GM19324 (cell line): ENCODE measurements at regions not wholly inside any gene's neighbourhood (a gene's known extent, or its start where the extent isn't known, plus 50 kb on each side); places are given as distances from the start of the nearest gene placed in this dataset.
"Not testable (repeated sequence)": the region's sequence is repeated elsewhere in the genome, so short reads cannot be mapped to it uniquely, and the experiment has no call there.

Experiments used
- ATAC-seq: cut with Tn5 transposase; IDR thresholded peaks from one replicate; pipeline ENCODE4 v1.9.1; 2021; ENCODE audit warnings: mild to moderate bottlenecking, moderate library complexity; ENCODE audit not compliant: unreplicated experiment, low FRiP score

DNA sequence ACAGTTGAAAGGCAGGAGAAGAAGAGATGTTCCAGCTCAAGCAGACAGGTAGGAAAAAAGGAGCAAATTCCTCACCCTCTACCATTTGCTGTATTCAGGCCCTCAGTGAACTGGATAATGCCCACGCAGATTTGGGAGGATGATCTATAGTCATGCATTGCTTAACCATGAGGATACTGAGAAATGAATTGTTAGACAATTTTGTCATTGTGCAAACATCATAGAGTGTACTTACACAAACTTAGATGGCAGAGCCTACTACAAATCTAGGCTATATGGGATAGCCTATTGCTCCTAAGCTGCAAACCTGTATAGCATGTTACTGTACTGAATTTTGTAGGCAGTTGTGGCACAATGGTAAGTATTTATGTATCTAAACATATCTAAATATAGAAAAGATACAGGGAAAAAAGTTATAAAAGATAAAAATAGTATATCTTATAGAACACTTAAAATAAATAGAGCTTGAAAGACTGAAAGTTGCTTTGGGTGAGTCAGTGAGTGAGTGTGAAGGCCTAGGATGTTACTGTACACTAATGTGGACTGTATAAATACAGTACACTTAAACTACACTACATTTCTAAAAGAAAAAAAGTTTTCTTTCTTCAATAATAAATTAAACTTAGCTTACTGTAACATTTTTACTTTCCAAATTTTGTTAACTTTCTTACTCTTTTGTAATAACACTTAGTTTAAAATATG is 672.3 kb downstream of the UTRN start:
- ATAC-seq: no peak

DNA sequence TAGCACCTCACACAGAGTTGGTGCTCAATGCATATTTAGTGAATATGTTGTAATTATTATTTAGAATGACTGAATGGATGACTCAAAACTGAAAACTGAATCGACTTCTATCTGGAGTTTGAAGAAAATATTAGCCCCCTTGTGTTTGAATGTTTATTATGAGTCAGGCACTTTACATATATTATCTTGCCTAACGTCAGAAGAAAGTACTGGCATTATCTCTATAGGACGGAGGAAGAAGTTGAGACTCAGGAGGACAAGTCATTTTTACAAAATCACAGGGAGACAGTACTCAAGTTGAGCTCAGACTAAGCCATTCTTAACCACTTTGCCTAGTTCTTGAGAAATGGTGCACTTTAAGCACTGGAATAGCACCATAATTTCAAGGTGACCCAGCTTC is 684.0 kb downstream of the UTRN start:
- ATAC-seq: no peak

DNA sequence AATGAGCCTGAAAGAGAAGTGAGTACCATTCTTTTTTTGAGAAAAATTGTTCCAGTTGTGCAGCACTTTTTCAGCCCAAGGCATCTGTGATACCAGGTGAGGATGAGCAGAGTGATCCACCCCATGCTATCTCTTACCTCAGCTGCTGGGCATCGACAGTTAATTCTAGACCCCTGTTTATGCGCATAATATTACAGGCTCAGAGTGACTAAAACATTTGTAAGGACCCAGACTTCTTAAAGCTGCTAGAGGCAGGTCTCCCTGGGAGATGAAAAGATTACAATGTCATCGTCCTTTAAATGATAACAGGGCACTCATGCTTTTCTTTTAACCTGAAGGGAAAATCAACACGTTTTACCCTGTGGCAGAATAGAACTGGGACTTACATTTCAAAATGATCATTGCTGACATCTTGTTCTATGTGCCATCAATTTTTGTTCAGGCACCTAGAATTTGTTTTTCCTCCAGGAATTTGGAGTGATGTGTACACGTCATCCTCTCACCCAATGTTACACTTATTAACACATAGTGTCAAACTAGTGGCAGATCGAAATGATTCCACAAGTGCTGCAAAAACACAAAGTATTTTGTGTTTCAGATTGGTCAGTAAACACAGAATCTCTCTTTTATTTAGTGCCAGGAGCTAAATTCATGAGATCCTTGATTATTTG is 684.6 kb downstream of the UTRN start:
- ATAC-seq: no peak

DNA sequence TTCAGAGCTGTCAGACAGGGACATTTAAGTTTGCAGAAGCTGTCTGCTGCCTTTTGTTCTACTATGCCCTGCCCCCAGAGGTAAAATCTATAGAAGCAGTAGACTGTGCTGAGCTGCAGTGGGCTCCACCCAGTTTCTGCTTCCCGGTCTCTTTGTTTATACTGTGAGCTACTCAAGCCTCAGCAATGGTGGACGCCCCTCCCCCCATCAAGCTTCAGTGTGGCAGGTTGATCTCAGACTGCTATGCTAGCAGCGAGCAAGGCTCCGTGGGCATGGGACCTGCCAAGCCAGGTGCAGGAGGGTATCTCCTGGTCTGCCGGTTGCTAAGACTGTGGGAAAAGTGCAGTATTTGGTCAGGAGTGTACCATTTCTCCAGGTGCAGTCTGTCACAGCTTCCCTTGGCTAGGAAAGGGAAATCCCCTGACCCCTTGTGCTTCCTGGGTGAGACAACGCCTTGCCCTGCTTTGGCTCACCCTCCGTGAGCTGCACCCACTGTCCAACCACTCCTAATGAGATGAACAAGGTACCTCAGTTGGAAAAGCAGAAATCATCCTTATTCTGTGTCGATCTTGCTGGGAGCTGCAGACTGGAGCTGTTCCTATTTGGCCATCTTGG is 692.2 kb downstream of the UTRN start:
- not testable (repeated sequence) for ATAC-seq

DNA sequence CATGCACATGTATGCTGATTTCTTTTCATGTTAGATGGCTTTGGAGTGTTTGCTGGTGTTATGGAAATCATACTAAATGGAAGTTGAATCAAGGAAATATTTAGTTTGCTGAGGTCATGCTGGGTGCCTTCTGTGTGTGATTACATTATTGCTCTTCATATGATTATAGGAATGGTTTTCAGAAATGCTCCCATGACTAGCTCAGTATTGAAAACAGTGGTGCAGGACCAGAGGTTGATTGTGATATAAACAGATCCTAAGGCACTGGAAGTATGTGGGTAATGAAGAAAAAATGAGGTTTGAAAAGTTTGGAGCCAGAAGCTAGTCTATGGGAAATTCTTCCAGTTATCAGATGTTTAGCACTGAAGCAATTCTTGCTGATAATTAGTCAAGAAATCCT is 693.1 kb downstream of the UTRN start:
- ATAC-seq: no peak

- ATAC-seq: no peak
These were observed 701.1 kb downstream of the UTRN start for GRCh38 chr6:144986271-144986670.

GRCh38 chr6:144989319-144990107 is 704.4 kb downstream of the UTRN start:
- ATAC-seq: no peak

DNA sequence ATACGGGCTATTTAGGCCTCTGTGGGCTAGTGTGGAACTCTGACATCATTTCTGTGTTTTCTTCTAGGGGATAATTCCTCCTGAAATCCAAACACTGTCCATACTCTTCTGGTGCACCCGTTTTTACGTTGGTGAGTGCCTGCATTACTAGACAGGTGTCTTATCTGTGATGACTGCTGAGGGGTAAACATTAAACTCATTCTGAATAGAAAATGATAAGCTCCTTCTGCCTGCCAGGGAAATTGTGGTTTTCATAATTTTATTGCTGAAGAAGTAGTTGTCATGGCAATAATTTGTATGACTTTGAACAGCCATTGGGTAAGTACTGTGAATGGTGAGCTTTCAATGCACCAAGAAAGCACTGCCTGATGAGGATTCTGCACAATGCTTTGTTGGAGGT is 705.6 kb downstream of the UTRN start:
- no peak for ATAC-seq

- no peak for ATAC-seq
These were observed 708.7 kb downstream of the UTRN start for GRCh38 chr6:144993870-144994269.

- no peak for ATAC-seq
These were observed 712.9 kb downstream of the UTRN start for GRCh38 chr6:144997996-144998395.

DNA sequence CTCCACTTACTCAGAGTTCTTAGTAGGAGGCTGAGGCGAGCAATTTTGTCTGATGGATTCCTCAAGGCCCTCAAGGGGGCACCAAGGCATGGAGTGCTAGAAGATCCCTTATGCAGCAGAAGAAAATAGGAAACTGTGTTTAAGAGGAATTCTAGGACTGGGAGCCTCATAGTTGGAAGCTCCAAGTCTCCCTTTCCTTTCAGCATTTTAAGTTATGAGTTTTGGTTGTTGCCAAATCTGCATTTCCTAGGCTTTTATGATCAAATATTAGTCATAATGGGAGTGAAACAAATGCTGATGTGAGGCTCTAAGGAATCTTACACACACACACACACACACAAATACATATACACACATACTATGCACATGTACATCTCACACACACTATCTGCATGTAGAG is 714.0 kb downstream of the UTRN start:
- ATAC-seq: no peak

DNA sequence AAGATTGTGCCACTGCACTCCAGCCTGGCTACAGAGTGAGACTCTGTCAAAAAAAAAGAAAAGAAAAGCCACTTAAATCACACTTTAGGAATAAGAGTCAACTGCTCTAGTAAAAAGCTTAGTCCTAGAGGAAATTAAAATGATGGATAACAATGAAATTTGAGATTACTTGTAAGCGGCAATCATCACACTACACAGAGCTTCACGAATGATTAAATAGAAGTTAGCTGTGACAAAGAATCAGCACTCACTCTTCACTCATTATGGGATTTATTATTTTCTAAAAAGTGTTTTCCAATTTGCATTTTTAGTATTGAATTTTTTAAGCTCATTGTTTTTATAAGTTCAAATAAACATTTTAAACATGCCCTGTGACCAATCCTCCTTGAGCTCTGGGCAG is 718.0 kb downstream of the UTRN start:
- no peak for ATAC-seq

DNA sequence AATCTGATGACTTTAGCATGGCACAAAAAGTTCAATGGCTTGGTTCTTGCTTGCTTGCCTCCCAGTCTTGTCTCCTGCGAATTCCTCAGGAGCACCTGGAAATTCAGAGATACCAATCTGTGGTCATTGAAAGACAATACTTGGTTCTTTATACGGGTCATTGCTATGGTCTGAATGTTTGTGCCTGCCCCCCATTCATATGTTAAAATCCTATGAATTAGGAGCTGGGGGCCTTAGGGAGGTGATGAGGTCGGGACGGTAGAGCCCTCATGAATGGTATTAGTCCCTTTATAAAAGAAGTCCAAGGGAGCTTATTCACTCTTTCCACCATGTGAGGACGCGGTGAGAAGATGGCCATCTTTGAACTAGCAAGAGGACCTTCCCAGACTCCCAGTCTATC is 721.8 kb downstream of the UTRN start:
- ATAC-seq: no peak

DNA sequence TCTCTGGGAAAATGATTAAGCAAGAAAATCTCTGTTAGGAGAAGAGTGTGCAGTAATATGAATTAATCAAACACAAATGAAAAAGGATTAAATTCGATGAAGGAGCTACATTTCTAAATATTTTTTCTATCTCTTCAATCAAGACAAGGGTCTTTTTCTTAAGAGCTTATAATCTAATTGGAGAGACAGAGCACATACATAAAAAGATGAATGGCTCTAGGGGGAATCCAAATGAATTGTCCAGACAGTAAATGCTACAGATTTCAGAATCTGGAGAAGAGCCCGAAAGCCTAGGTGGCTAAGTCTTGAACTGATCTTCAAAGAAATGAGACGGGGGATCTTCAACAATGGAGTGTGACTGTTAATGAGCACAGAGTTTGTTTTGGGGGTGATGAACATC is 723.6 kb downstream of the UTRN start:
- ATAC-seq: no peak

DNA sequence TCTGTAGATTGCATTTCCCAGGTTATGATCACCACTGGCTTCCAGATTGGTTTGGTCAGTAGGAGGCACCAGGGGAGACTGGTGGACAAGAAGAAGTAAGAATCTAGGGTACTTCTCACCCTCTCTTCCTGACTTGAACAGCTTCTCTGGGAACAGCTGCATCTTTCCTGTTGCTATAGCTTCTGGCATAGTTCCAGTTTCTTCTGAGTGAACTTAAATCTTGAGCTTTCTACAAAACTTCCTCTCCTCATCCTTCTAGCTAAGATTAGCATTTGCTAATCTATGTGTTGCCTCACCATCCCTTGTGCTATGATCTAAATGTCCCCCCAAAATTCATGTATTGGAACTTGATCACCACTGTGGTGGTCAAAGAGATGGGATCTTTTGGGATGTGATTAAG is 724.6 kb downstream of the UTRN start:
- no peak for ATAC-seq

DNA sequence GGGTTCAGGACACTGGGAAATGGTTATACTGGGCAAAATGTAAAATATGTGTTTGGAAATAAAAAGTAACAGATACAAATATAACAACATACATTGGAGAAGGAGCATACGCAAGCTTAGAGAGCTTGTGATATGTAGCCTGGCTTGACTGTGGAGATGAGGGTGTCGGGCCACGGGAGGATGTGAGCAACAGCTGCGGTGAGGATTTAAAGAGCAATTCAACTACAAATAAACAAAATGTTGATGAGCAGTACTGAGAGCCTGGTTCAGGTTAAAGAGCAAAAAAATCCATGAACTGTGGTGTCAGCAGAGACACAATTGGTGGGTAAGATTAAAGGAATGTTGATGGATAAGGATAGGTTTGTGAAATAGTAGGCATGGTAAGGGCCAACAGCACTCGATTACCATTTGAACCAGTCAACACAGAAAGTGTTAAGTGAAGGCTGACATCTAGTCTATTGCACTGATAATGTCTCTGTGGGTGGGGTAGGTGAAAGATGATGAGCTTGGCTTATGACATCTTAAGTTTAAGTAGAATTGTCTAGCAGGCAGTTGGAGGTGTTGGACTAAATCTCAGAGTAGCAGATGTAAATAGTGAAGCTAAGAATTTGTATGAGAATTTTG is 723.2 kb downstream of the EPM2A start:
- ATAC-seq: no peak

- no peak for ATAC-seq
These were observed 719.4 kb downstream of the EPM2A start for GRCh38 chr6:145015739-145016558.

DNA sequence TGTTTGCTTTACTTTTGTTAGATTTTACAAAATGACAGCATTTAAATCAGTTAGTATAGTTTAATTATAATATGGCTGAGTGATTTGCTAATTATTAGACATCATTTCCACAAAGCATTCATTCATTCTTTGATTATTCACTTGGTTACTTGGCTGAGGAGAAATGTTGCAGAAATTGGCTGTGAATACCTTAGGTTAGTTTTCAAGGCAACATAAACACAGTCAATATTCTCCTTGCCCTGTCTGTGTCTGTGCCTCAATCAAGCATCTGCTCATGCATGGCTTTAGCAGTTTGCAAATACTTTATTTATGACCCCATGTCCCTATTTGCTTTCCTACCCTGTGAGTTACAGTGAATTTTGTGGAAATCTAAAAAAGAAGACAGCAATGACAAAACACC is 718.3 kb downstream of the EPM2A start:
- no peak for ATAC-seq

- no peak for ATAC-seq
These were observed 717.8 kb downstream of the EPM2A start for GRCh38 chr6:145017516-145017915.

- ATAC-seq: no peak
These were observed 717.3 kb downstream of the EPM2A start for GRCh38 chr6:145018027-145018426.
